AG04449 (cell line): ENCODE measurements at regions not wholly inside any gene's neighbourhood (a gene's known extent, or its start where the extent isn't known, plus 50 kb on each side); places are given as distances from the start of the nearest gene placed in this dataset.

Source experiments
- CTCF ChIA-PET: fragments of 350-600 bp; formaldehyde crosslinking; extraction: SDS; loops from one replicate; lab custom pipeline; 2021; ENCODE audit warnings: antibody characterized with exemption; lab: Yijun Ruan, JAX
- POLR2A ChIA-PET: fragments of 400-600, 350-600 bp; formaldehyde crosslinking; extraction: SDS; loops from one replicate; lab custom pipeline; 2020; ENCODE audit warnings: antibody characterized with exemption, inconsistent platforms; lab: Yijun Ruan, JAX
- DNase-seq: peaks from one replicate; pipeline ENCODE4 v3.0.0-alpha.2; 2010; ENCODE audit warnings: low read depth, low spot score
- H3K4me3 ChIP-seq: 2 replicates; pipeline ENCODE4 v1.5.1; 2011; ENCODE audit warnings: low read depth, mild to moderate bottlenecking, control low read depth, low read length
- TF ChIP-seq, protein P1 (sequence below): IDR thresholded peaks from one replicate; pipeline ENCODE4 v1.5.1; 2011; ENCODE audit warnings: mild to moderate bottlenecking, moderate library complexity, low read length, control low read depth, inconsistent platforms; ENCODE audit not compliant: insufficient read depth; ENCODE audit errors: missing control alignments

DNA sequence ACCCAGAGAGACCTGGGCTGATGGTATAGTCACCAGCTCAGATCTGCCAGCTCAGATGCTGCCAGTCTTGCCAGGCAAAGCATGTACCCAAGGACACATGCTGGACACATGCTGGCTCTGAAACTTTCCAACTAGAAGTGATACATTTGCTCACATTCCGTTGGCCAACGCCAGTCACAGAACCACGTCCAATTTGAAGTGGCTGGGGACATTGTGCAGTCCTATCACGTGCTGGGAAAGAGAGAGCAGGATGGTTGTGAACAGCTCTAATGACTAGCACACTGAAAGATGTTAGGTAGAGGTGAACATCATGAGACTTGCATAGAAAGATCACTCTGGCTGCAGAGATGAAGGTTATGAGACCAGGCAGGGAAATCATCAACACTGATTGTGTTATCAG is 308.5 kb upstream of the ROPN1 start:
- no peak for DNase-seq
- ChIA-PET CTCF (no interaction called here), POLR2A (no interaction called here)
- H3K4me3 ChIP-seq: no peak overlapping the region
- TF ChIP-seq, protein P1, sequence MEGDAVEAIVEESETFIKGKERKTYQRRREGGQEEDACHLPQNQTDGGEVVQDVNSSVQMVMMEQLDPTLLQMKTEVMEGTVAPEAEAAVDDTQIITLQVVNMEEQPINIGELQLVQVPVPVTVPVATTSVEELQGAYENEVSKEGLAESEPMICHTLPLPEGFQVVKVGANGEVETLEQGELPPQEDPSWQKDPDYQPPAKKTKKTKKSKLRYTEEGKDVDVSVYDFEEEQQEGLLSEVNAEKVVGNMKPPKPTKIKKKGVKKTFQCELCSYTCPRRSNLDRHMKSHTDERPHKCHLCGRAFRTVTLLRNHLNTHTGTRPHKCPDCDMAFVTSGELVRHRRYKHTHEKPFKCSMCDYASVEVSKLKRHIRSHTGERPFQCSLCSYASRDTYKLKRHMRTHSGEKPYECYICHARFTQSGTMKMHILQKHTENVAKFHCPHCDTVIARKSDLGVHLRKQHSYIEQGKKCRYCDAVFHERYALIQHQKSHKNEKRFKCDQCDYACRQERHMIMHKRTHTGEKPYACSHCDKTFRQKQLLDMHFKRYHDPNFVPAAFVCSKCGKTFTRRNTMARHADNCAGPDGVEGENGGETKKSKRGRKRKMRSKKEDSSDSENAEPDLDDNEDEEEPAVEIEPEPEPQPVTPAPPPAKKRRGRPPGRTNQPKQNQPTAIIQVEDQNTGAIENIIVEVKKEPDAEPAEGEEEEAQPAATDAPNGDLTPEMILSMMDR: no peak

DNA sequence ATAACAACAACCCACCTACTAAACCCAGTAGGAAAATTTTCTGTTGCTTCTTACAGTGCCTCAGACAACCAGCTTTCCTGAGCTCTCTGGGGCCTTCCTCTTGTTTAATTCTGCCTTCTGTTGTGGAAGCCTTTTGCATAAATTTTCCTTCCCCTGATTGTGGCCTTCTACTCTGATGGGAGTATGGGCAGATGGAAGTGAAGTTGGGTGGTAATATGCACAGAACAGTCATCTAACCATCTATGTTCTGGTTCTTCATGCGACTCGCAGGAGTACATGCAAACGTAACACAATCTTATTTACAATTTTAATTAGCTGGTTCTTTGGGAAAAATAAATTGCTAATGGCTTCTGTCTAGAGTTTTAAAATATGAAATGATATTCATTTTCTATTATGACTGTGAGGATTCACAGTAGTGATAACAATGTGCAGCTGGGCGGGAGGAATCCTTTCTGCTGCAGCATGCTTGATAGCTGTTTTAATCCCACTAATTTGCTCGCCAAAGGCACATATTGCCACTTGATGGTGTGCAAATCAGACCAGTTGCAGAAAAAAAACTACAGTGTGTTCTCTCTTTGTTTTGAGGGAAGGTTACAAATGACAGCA is 311.5 kb upstream of the ROPN1 start:
- TF ChIP-seq, protein P1: no peak
- DNase-seq: no peak
- POLR2A ChIA-PET: no interaction called here

DNA sequence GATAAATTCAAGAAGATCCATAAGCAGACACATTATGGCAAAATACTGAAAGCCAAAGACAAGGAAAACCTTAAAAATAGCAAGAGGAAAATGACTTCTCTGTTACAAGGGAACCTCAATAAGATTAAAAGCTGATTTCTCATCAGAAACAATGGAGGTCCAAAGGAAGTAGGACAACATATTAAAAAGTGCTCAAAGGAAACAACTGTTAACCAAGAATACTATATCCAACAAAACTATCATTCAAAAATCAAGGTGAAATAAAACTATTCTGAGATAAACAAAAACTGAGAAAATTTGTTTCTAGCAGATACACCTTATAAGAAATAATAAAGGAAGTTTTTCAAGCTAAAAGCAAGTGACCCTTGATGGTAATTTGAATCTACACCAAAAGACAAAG is 314.7 kb upstream of the ROPN1 start:
- POLR2A ChIA-PET: no interaction called here
- H3K4me3 ChIP-seq: no peak overlapping the region
- CTCF ChIA-PET: interaction anchor here (1.0 to 2.6 kb wide), 4 partner anchors 9 to 253 kb away, joined by 3 to 6 read pairs (median 3); no protein-coding TSS in a partner anchor
- DNase-seq: no peak
- TF ChIP-seq, protein P1: no peak

More for the DNA sequence above, 311.5 kb upstream of the ROPN1 start:
- CTCF ChIA-PET: no interaction called here
- no peak overlapping the region for H3K4me3 ChIP-seq

DNA sequence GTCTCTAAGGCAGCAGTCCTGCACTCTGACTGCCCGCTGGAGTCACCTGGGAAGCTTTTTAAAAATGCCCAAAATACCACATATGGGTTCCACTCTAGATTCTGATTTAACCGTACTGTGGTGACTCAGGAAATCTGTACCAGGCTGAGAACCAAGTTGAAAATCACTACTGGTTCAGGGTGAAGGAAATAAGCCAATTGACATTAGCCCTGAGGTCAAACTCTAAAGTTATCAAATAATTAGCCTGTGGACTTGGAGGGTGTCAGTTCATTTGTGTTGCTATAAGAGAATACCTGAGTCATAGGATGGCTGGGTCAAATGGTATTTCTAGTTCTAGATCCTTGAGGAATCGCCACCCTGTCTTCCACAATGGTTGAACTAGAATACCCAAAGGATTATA is 321.7 kb upstream of the ROPN1 start:
- TF ChIP-seq, protein P1: no peak
- H3K4me3 ChIP-seq: no peak overlapping the region
- CTCF ChIA-PET: no interaction called here
- DNase-seq: no peak
- POLR2A ChIA-PET: no interaction called here

DNA sequence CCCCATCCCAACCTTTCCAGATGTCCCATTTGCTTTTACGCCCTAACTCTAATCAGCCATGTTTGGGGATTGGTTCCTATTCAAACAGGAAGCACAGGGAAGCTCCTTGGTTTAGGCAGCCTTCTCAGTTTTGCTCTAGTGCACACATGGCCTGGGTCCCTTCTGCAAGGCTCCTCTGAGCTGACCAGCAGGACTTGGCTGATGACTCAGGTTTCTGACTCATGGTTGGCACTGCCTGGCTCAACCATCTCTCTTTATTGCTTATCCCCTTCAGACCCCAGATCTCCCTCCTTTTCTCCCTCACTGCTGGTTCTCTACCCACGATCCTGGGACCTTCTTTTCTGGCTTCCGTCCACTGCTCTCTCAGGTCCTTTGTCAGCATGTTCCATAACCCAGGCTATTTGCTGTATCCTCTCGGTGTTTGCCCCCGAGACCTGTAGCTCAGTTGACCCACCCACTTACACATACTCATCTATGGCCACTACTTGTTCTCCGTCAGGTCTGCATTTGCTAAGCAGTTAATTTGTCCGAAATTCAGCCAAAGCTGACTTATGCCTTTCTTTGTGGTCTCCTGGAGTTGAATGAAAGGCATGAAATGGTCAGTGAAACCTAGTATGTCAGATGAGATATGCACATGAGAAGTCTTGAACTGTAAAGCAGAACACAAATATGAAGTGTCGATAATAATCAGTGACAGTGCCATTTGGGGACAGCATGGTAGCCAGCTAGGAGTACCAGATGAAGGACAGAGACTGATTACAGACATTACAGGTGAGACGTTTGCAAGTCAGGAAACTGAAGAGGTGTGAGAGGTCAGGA is 323.5 kb upstream of the ROPN1 start:
- TF ChIP-seq, protein P1: no peak
- ChIA-PET POLR2A (interaction anchor here (0.7 kb wide), 1 partner anchor 654 kb away, joined by 3 read pairs; no protein-coding TSS in a partner anchor), CTCF (interaction anchor here (0.9 kb wide), 1 partner anchor 153 kb away, joined by 4 read pairs; no protein-coding TSS in a partner anchor)
- peak; percentile 9 for DNase-seq
- no peak overlapping the region for H3K4me3 ChIP-seq

DNA sequence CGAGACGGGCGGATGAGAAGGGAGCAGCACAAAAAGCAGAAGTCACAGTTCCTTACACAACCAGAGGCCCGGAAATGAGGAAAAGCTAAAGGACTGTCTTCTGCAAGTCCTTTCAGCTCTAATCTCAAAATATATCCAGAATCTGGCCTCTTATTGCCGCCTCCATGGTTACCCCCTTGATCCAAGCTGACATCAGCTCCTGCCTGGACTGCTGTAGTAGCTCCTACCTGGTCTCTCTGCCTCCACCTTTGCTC is 324.0 kb upstream of the ROPN1 start:
- no peak overlapping the region for H3K4me3 ChIP-seq
- POLR2A ChIA-PET: no interaction called here
- TF ChIP-seq, protein P1: no peak
- CTCF ChIA-PET: interaction anchor here (0.9 to 1.1 kb wide), 2 partner anchors 36 to 152 kb away, joined by 4 read pairs; no protein-coding TSS in a partner anchor
- DNase-seq: no peak
